Testis (tissue), 2 donors: ENCODE measurements at regions not wholly inside any gene's neighbourhood (a gene's known extent, or its start where the extent isn't known, plus 50 kb on each side); places are given as distances from the start of the nearest gene placed in this dataset.

Source experiments
- POLR2A ChIP-seq: fragments of 450-650 bp; IDR thresholded peaks from one replicate; pipeline ENCODE4 v1.6.1; 2017; ENCODE audit warnings: antibody characterized with exemption, mild to moderate bottlenecking, moderate library complexity
- TF ChIP-seq, protein P1 (sequence below), 3 experiments: fragments of 450-650 bp in 2 of 3; fragments of 200-600 bp in 1 of 3; sonication (generic) in 1 of 3; IDR thresholded peaks; one replicate each; pipeline ENCODE4 v1.5.1; 2016 to 2019; ENCODE audit warnings: antibody characterized with exemption in 3 of 3, mild to moderate bottlenecking in 2 of 3, moderate library complexity in 1 of 3

GRCh38 chr7:97401398-97401797, 283.9 kb downstream of the SDHAF3 start:
- TF ChIP-seq, protein P1, sequence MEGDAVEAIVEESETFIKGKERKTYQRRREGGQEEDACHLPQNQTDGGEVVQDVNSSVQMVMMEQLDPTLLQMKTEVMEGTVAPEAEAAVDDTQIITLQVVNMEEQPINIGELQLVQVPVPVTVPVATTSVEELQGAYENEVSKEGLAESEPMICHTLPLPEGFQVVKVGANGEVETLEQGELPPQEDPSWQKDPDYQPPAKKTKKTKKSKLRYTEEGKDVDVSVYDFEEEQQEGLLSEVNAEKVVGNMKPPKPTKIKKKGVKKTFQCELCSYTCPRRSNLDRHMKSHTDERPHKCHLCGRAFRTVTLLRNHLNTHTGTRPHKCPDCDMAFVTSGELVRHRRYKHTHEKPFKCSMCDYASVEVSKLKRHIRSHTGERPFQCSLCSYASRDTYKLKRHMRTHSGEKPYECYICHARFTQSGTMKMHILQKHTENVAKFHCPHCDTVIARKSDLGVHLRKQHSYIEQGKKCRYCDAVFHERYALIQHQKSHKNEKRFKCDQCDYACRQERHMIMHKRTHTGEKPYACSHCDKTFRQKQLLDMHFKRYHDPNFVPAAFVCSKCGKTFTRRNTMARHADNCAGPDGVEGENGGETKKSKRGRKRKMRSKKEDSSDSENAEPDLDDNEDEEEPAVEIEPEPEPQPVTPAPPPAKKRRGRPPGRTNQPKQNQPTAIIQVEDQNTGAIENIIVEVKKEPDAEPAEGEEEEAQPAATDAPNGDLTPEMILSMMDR (IDR thresholded peaks at IDR 0.05): no peak
- TF ChIP-seq POLR2A: no peak
